Choroid plexus epithelial cell (primary cell): ENCODE measurements at regions not wholly inside any gene's neighbourhood (a gene's known extent, or its start where the extent isn't known, plus 50 kb on each side); places are given as distances from the start of the nearest gene placed in this dataset.

ENCODE experiments used
- DNase-seq: peaks from one replicate; pipeline ENCODE4 v3.0.0-alpha.2; 2010; ENCODE audit warnings: low read depth
- H3K4me3 ChIP-seq: 2 replicates; pipeline ENCODE4 v1.5.1; 2011; ENCODE audit warnings: low read depth, mild to moderate bottlenecking, control low read depth, low read length, moderate library complexity
- CTCF ChIP-seq: conservative IDR thresholded peaks from 2 replicates; pipeline ENCODE4 v1.5.1; 2011; ENCODE audit warnings: low read depth, mild to moderate bottlenecking, control low read depth, inconsistent platforms, low read length, moderate library complexity

- H3K4me3 ChIP-seq = no peak overlapping the region
- no peak for TF ChIP-seq CTCF
- no peak for DNase-seq
Observed at GRCh38 chr11:87374038-87374807, 336.5 kb downstream of the TMEM135 start.
